Stimulated activated CD8-positive, alpha-beta memory T cell treated with anti-CD3 and anti-CD28 coated beads, Interleukin-12 subunit alpha, Interleukin-12 subunit beta, amount 100 ng/mL, for 1 hour (primary cell): ENCODE measurements at regions not wholly inside any gene's neighbourhood (a gene's known extent, or its start where the extent isn't known, plus 50 kb on each side); places are given as distances from the start of the nearest gene placed in this dataset.
"Not testable (repeated sequence)": the region's sequence is repeated elsewhere in the genome, so short reads cannot be mapped to it uniquely, and the experiment has no call there.

Experiments
- DNase-seq: peaks from one replicate; pipeline ENCODE4 v3.0.0-alpha.2; 2020; ENCODE audit warnings: low read depth

- no peak for DNase-seq
Observed at GRCh38 chr1:157409927-157410326, 142.4 kb downstream of the FCRL5 start.

DNA sequence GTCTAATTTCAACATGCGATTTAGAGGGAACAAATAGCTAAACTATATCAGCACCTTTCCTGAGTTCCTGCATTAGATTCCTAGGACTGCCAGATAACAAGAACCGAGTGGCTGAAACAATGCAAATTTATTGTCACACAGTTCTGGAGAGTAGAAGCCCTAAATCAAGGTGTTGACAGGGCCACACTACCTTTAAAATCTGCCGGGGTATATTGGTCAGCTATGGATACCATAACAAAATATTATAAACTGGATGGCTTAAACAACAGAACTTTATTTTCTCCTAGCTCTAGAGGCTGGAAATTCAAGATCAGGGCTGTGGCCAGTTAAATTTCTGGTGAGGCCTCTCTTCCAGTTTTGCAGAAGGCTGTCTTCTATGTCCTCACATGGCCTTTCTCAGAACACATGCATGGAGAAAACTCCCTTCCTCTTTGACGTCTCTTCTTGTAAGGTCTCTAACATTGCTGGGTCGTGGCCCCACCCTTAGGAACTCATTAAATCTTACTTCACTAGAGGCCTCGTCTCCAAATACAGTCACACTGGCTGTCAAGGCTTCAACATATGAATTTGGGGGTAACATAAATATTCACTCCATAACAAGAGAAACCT, 144.3 kb downstream of the FCRL5 start:
- no peak for DNase-seq

DNA sequence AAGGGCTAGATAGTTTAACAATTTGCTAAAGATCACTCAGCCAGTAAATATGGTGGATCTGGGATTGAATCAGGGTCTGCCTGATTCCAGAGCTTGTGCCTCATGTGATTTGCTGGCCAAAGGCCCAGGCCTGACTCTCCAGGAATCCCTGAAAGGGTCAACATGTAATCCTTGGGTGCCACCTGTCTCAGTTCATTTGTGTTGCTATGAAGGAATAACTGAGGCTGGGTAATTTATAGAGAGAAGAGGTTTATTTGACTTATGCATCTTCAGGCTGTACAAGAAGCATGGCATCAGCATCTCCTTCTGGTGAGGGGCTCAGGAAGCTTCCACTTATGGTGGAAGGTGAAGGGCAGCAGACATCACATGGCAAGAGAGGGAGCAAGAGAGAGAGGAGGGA, 144.9 kb downstream of the FCRL5 start:
- DNase-seq: no peak

DNA sequence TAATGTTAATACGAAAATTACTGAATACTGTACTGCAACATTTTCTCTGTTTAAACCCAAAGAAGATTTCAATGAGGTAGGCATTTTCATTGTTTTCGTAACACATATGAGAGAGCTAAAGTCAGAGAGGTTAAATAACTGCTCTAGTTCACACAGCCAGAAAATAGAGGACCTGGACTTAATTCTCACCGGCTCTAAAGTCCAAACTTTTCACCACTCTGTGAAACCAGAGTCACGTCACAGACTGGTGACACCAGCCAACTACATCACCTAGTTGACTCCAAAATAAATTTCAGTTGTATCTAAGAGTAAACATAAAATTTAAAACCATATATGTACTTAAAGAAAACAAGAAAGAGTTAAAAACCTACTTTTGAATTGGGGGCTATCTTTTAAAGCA, 146.7 kb downstream of the FCRL5 start:
- DNase-seq: no peak

DNA sequence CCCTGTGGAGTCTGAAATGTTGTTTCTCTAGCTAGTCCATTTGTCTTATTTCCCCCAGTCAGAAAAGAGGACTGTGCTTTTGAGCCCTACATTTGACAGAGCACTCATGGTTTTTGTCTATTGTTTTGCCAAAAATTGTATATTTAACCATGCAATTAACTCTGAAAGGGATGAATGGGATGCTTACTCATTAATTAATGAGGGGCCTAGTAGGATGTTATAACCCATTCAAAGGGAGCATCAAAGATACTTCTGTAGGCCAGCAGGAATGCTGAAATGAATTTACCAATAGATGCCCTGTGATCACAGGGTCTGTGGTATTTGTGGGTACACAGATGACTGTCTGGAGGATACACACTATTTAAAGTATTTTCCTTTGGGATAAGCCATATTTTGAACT, 147.7 kb downstream of the FCRL5 start:
- no peak for DNase-seq

GRCh38 chr1:157404063-157404501, 148.2 kb downstream of the FCRL5 start:
- DNase-seq: no peak

GRCh38 chr1:157403608-157404007, 148.7 kb downstream of the FCRL5 start:
- no peak for DNase-seq

DNA sequence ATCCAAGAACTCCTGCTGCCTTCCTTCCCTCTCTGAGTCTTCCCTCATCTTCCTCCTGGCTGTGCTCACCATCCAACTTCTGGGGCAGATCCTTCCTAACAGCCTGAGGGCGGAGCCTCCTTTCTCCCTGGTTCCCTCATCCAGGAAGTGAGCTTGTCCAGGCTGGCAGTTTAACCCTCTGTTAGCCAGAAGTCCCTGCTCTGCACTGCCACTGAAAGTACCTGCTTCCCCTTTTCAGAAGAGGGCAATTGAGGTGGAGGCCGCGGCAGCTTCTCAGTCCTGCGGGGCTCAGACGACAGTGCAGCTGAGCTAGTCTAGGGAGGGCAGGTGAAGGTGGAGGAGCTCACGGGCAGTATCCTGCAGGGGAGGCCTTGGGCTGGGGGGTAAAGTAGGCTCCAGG, 149.1 kb downstream of the FCRL5 start:
- no peak for DNase-seq

GRCh38 chr1:157400766-157401165, 151.5 kb downstream of the FCRL5 start:
- no peak for DNase-seq

DNA sequence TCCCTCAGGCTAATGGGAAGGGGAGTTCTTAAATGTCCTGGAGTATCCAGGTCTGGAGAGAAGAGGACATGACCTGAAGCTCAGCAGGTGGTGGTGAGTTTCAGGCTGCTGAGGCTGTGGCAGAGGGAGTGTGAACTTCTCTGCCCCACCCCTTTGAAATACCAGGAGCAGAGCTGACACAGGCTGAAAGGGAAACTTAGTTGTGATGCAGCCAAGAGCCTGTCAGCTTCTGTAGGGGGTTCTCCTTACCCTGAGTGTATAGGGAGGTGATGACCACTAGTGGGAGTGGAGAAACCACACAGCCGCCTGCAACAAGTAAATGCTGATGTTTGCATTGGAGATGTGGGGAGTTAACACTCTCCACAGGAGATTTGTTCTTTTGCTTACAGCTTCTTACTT, 152.3 kb downstream of the FCRL5 start:
- no peak for DNase-seq

- no peak for DNase-seq
Observed at GRCh38 chr1:157399343-157399983, 152.9 kb downstream of the FCRL5 start.

DNA sequence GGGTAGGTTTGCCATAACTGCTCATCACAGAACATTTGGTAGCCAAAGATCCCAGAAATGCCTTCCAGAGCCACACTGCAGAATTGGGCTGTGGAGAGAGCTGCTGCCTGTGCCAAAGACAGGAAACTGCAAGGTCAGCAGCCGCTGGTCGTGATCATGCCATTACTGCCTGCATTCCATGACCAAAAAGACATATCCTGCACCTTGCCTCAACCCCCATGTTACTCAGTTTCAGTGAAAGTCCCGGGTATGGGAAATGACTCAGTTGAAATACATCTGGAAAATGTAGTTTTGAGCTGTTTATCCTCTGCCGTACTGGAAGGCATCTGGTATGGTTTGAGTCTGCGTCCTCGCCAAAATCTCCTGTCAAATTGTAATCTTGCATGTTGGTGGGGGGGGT, 161.7 kb downstream of the FCRL5 start:
- no peak for DNase-seq

DNA sequence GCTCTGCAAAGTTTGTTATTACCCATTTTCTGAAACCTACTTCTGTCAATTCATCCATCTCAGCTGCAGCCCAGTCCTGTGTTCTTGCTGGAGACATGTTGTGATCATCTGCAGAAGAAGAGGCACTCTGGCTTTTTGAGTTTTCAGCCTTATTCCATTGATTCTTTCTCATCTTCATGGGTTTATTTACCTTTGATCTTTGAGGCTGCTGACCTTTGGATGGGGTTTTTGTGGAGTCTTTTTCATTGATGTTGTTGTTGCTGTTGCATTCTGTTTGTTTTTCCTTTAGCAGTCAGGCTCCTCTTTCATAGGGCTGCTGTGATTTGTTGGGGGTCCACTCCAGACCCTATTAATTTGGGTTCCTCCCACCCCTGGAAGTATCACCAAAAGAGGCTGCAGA, 164.3 kb downstream of the FCRL5 start:
- DNase-seq: no peak

GRCh38 chr1:157384258-157384657, 168.1 kb downstream of the FCRL5 start:
- DNase-seq: no peak

DNA sequence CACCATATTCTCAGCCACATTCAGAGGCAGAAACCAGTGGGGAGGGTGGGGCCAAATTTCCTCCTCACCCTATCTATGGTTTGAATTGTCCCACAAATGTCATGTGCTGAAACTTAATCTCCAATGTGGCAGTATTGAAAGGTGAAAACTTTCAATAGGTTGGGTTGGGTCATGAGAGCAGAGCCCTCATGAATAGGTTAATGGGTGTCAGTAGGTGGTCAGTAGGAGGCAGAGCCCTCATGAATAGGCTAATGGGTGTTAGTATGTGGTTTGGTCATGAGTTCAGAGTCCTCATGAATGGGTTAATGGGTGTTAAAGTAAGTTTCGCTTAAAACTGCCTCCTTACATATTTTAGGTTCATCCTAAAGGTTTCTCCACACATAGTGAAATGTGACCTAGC, 170.0 kb downstream of the FCRL5 start:
- DNase-seq: no peak

DNA sequence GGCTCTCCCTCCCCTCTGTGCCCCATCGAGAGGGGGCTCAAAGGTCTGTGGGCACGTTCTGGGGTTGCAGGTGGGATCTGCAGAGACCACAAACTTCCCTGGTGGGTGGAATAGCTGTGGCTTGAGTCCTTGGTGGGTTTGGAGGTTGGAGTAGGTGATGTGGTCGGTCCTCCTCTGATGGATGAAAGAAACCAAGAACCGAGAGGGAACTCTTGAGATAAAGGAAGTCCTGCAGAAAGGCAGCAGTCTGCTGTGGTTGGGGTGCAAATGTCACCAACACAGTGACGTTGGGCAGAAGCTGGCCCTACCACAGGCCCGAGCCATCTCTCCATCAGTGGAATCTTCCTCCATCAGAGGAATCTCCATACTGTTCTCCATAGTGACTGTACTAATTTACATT, 171.8 kb downstream of the FCRL5 start:
- no peak for DNase-seq

DNA sequence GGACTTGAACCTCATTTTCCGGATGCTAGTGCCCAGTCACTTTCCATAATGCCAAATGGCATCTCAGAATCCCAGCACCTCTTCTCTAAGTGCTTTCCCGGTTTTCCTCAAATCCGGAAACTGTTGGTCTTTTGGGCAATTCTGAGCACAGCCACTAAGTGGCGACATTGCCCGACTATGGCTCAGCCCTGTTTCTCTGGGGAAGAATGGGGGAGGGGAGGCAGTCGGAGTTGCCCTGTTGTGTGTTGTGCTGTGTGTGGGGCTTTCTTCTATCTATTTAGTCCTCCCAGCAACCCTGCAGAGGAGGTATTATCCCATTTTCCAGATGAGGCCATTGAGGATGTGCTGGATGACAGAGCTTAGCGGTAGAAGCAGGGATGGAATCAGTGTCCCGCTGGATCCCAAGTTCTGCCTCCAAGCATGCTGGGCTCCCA, 175.0 kb downstream of the FCRL5 start:
- DNase-seq: not testable (repeated sequence)

- DNase-seq: no peak
Observed at GRCh38 chr1:157376681-157377080, 175.6 kb downstream of the FCRL5 start.

GRCh38 chr1:157372311-157372710, 180.0 kb downstream of the FCRL5 start:
- DNase-seq: not testable (repeated sequence)

DNA sequence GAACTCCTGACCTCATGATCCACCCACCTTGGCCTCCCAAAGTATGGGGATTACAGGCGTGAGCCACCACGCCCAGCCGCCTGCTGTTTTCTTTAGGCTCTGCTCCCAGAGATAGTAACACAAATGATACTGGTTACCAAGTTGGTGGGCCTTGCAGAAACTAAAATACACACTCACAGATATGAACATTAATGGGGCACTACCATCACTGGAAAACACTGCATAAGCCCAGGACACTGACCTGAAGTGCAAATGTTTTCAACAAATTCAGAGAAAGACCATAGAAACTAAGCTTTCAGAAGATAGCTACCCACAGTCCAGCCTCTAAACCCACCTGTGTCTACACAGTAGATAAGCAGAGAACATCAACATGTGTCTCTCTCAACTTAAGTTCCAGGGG, 180.5 kb downstream of the FCRL5 start:
- DNase-seq: no peak

DNA sequence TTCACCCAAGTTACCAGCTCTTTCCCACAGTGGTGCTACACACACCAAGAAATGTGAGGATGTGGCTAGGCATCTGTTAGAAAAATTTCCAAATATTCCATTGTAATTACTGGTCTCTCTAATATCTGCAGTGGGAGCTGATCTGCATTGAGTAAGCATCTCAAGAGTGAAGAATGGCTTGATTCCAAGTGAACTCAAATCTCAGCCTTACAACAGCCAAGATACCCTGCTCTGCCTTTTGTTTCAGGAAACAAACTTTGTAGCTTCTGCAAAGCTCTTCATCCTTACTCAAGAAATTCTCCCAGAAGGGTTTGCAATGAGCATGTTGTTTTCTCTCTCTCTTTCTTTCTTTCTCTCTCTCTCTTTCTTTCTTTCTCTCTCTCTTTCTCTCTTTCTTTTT, 181.1 kb downstream of the FCRL5 start:
- no peak for DNase-seq

DNA sequence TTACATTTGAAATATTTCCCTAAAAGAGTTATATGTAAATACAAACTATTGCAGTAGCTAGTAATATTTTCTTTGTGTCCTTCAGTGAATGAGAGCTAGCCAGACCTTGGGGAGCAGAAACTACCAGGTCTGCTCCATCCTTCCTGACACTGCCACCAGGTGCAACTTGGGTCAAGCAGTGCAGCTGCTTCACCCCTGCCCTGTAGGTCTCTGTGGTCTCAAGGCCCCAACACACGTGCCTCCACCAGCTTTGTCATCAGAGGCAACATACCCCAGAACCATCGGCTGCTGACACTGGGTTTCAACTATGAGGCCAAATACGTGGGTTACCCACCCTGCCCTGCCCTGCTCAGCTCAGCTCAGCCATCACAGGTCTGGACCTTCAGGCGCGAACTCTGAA, 181.6 kb downstream of the FCRL5 start:
- no peak for DNase-seq

GRCh38 chr1:157369808-157370521, 182.3 kb downstream of the FCRL5 start:
- DNase-seq: peak; percentile 19
